Lung (tissue), 11 donors: ENCODE measurements at regions not wholly inside any gene's neighbourhood (a gene's known extent, or its start where the extent isn't known, plus 50 kb on each side); places are given as distances from the start of the nearest gene placed in this dataset.

Source experiments
- ATAC-seq: fragments of 200-7000 bp; cut with Tn5 transposase; one replicate; pipeline ENCODE4 v1.9.1; 2020; ENCODE audit warnings: moderate number of reproducible peaks; ENCODE audit not compliant: insufficient read depth, low FRiP score
- DNase-seq, 3 donors: peaks; one replicate each; pipeline ENCODE4 v3.0.0-alpha.2; 2013 to 2017
- H3K27ac ChIP-seq, 2 donors: one replicate each; pipeline ENCODE4 v1.5.1; 2013; ENCODE audit warnings: mild to moderate bottlenecking in 2 of 2, moderate library complexity in 2 of 2, control low read depth in 1 of 2, inconsistent platforms in 1 of 2, low read depth in 1 of 2, low read length in 1 of 2
- H3K27me3 ChIP-seq, 3 donors: one replicate each; pipeline ENCODE4 v1.5.1; 2013; ENCODE audit warnings: low read length in 2 of 3; ENCODE audit not compliant: control insufficient read depth in 3 of 3, insufficient read depth in 3 of 3
- H3K36me3 ChIP-seq, 4 donors: one replicate each; pipeline ENCODE4 v1.5.1; 2013; ENCODE audit warnings: low read length in 4 of 4, mild to moderate bottlenecking in 1 of 4, moderate library complexity in 1 of 4; ENCODE audit not compliant: control insufficient read depth in 4 of 4, insufficient read depth in 4 of 4
- H3K4me1 ChIP-seq, 5 donors: one replicate each; pipeline ENCODE4 v1.5.1; 2013; ENCODE audit warnings: low read length in 5 of 5, mild to moderate bottlenecking in 2 of 5, moderate library complexity in 1 of 5; ENCODE audit not compliant: control insufficient read depth in 5 of 5, insufficient read depth in 5 of 5
- H3K4me3 ChIP-seq: one replicate; pipeline ENCODE4 v1.5.1; 2013; ENCODE audit warnings: mild to moderate bottlenecking, control low read depth, moderate library complexity
- H3K9ac ChIP-seq, 2 donors: one replicate each; pipeline ENCODE4 v1.5.1; 2013; ENCODE audit warnings: low read length in 2 of 2, control low read depth in 1 of 2; ENCODE audit not compliant: insufficient read depth in 1 of 2
- H3K9me3 ChIP-seq, 4 donors: one replicate each; pipeline ENCODE4 v1.5.1; 2013; ENCODE audit warnings: low read length in 3 of 4, mild to moderate bottlenecking in 1 of 4, moderate library complexity in 1 of 4; ENCODE audit not compliant: control insufficient read depth in 4 of 4, insufficient read depth in 3 of 4
- WGBS, 2 donors: extraction: QIAGEN DNeasy Blood & Tissue Kit; methylation state at CpG; one replicate each; pipeline ENCODE4 v1.1.7; 2013; 5-methylcytosine and 5-hydroxymethylcytosine counted together
- TF ChIP-seq, protein P1 (sequence below): IDR thresholded peaks from 2 replicates; pipeline ENCODE4 v1.5.1; 2012; ENCODE audit warnings: mild to moderate bottlenecking; ENCODE audit errors: control extremely low read depth, extremely low read depth
- donor health status: control.
- donor health status: control.
- donor health status: Bipolar disorder and iron deficiency.
- donor health status: healthy.
- donor health status: DM: yes; HTN: yes; CAD: no.

DNA sequence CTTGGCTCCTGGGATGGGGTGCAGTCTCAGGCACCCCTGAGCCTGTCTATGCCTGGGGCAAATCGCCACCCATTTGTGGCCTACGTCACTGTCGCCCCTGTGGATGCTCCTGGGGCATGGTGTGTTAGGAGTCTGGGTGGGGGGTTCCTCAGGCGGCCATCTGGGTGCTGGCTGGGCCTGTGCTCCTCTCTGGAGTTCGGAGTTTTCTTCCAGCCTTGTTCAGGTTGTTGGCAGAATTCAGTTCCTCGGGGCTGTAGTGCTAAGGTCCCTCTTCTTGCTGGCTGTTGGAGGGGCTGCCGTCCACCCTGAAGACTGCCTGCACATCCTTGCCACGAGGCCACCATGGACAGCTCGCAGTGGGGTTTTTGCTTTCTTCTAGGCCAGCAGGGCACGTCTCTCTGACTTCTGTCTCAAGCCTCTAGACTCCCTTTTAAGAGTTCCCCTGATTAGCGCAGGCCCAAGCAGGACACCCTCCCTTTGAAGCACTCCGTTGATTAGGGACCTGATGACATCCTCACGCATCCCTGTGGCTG is 86.7 kb upstream of the C1orf174 start:
- Histone ChIP-seq H3K4me3 (no peak overlapping the region), H3K9me3 (peaks cover 0 to 4% (median under 1%) of the 10 kb centered on the region in 4 donors), H3K36me3 (no peaks in the 10 kb centered on the region), H3K27me3 (peaks cover 0 to 9% (median 0%) of the 10 kb centered on the region in 3 donors), H3K4me1 (no peaks in the 10 kb centered on the region), H3K27ac (no peak overlapping the region), H3K9ac (no peak overlapping the region)
- DNase-seq, result no peak
- ATAC-seq, result no peak
- TF ChIP-seq, protein P1, sequence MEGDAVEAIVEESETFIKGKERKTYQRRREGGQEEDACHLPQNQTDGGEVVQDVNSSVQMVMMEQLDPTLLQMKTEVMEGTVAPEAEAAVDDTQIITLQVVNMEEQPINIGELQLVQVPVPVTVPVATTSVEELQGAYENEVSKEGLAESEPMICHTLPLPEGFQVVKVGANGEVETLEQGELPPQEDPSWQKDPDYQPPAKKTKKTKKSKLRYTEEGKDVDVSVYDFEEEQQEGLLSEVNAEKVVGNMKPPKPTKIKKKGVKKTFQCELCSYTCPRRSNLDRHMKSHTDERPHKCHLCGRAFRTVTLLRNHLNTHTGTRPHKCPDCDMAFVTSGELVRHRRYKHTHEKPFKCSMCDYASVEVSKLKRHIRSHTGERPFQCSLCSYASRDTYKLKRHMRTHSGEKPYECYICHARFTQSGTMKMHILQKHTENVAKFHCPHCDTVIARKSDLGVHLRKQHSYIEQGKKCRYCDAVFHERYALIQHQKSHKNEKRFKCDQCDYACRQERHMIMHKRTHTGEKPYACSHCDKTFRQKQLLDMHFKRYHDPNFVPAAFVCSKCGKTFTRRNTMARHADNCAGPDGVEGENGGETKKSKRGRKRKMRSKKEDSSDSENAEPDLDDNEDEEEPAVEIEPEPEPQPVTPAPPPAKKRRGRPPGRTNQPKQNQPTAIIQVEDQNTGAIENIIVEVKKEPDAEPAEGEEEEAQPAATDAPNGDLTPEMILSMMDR, result no peak
- 74 to 78% methylated on average over 13 of the region's 13 CpGs for WGBS, 2 donors

DNA sequence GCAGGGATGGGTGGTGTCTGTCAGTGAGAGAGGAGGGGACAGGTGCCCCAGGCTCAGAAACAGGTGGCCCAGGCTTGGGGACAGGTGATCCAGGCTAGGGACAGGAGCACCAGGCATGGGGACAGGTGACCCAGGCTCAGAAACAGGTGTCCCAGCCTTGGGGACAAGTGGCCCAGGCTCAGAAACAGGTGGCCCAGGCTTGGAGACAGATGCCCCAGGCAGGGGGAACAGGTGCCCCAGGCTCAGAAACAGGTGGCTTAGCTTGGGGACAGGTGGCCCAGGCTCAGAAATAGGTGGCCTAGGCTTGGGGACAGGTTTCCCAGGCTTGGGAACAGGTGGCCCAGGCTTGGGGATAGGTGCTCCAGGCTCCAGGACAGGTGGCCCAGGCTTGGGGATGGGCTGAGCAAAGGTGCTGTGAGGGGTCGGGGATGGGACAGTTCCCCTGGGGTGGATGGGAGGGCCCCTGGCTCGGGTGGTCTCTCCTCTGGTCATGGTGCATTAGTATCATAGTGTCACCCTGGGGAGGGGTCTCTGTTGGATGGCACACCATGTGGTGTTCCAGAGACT is 87.7 kb upstream of the C1orf174 start:
- Histone ChIP-seq H3K4me3 (no peak overlapping the region), H3K27me3 (peaks cover 0 to 9% (median 0%) of the 10 kb centered on the region in 3 donors), H3K36me3 (no peaks in the 10 kb centered on the region), H3K27ac (no peak overlapping the region), H3K4me1 (no peaks in the 10 kb centered on the region), H3K9ac (no peak overlapping the region), H3K9me3 (peaks cover 0 to 6% (median 2%) of the 10 kb centered on the region in 4 donors)
- DNase-seq, result no peak
- TF ChIP-seq, protein P1, result no peak
- ATAC-seq, result no peak
- WGBS, 2 donors, result 54 to 65% methylated on average over 2 of the region's 2 CpGs

DNA sequence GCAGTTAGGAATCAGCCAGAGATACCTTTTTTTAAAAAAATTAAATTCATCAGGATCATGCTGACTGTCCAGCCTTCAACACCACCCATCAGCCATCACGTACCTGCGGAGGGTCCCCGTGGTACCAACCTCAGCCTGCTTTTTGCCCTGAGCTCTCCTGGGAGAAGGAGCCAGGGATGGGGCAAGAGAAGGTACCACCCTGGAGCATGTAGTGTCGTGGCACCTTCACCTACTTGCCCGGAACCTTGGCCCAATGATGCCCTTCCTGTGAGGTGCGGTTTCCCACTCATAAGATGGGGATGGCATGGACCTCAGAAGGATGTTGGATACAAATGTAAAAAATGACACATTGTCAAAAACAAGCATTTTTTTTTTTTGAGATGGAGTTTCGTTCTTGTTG is 88.4 kb upstream of the C1orf174 start:
- H3K4me1 ChIP-seq, result no peaks in the 10 kb centered on the region
- H3K9ac ChIP-seq, result no peak overlapping the region
- ATAC-seq (no peak), DNase-seq (no peak)
- peaks cover 0 to 6% (median 2%) of the 10 kb centered on the region in 4 donors for H3K9me3 ChIP-seq
- no peak overlapping the region for H3K4me3 ChIP-seq
- no peak overlapping the region for H3K27ac ChIP-seq
- 88 to 90% methylated on average over 7 of the region's 7 CpGs for WGBS, 2 donors
- no peaks in the 10 kb centered on the region for H3K36me3 ChIP-seq
- peaks cover 0 to 8% (median 0%) of the 10 kb centered on the region in 3 donors for H3K27me3 ChIP-seq
- TF ChIP-seq, protein P1, result no peak
